WTC11 (cell line): ENCODE measurements at regions not wholly inside any gene's neighbourhood (a gene's known extent, or its start where the extent isn't known, plus 50 kb on each side); places are given as distances from the start of the nearest gene placed in this dataset.

Experiments used
- ETV6 ChIP-seq: sonication (generic); formaldehyde crosslinking; IDR thresholded peaks from 2 replicates; pipeline ENCODE4 v1.8.1; 2022; ENCODE audit warnings: mild to moderate bottlenecking, missing genetic modification reagents
- TF ChIP-seq, protein P1 (sequence below): sonication (generic); formaldehyde crosslinking; IDR thresholded peaks from 2 replicates; pipeline ENCODE4 v1.8.1; 2023; ENCODE audit warnings: mild to moderate bottlenecking, missing genetic modification reagents
- TF ChIP-seq, protein P2 (sequence below): fragments of 200-600 bp; IDR thresholded peaks from 2 replicates; pipeline ENCODE4 v1.8.0; 2022; ENCODE audit warnings: antibody characterized with exemption

DNA sequence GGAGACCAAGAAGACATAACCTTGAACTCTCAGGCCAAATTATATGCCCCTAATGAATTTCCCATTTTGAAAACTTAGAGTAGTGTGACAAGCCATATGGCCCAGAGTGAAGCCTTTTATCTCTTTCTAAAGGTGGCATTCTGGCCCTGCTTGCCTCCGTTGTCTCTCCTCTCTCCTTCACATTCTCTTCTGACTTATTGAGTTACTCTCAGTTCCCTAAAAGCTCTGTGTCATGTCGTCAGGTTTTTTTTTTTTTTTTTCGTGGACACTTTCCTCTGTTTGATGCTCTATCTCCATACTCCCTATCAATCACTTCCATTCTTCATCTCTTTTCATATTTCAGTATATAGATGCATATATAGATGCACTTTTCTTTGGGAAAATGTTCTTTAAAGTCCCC, 128.1 kb upstream of the RPRM start:
- TF ChIP-seq, protein P1, sequence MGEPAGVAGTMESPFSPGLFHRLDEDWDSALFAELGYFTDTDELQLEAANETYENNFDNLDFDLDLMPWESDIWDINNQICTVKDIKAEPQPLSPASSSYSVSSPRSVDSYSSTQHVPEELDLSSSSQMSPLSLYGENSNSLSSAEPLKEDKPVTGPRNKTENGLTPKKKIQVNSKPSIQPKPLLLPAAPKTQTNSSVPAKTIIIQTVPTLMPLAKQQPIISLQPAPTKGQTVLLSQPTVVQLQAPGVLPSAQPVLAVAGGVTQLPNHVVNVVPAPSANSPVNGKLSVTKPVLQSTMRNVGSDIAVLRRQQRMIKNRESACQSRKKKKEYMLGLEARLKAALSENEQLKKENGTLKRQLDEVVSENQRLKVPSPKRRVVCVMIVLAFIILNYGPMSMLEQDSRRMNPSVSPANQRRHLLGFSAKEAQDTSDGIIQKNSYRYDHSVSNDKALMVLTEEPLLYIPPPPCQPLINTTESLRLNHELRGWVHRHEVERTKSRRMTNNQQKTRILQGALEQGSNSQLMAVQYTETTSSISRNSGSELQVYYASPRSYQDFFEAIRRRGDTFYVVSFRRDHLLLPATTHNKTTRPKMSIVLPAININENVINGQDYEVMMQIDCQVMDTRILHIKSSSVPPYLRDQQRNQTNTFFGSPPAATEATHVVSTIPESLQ (CRISPR knock-in tag): no peak
- TF ChIP-seq, protein P2, sequence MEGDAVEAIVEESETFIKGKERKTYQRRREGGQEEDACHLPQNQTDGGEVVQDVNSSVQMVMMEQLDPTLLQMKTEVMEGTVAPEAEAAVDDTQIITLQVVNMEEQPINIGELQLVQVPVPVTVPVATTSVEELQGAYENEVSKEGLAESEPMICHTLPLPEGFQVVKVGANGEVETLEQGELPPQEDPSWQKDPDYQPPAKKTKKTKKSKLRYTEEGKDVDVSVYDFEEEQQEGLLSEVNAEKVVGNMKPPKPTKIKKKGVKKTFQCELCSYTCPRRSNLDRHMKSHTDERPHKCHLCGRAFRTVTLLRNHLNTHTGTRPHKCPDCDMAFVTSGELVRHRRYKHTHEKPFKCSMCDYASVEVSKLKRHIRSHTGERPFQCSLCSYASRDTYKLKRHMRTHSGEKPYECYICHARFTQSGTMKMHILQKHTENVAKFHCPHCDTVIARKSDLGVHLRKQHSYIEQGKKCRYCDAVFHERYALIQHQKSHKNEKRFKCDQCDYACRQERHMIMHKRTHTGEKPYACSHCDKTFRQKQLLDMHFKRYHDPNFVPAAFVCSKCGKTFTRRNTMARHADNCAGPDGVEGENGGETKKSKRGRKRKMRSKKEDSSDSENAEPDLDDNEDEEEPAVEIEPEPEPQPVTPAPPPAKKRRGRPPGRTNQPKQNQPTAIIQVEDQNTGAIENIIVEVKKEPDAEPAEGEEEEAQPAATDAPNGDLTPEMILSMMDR: no peak
- no peak for TF ChIP-seq ETV6
